ENCODE measurements at regions not wholly inside any gene's neighbourhood (a gene's known extent, or its start where the extent isn't known, plus 50 kb on each side); places are given as distances from the start of the nearest gene placed in this dataset.

DNA sequence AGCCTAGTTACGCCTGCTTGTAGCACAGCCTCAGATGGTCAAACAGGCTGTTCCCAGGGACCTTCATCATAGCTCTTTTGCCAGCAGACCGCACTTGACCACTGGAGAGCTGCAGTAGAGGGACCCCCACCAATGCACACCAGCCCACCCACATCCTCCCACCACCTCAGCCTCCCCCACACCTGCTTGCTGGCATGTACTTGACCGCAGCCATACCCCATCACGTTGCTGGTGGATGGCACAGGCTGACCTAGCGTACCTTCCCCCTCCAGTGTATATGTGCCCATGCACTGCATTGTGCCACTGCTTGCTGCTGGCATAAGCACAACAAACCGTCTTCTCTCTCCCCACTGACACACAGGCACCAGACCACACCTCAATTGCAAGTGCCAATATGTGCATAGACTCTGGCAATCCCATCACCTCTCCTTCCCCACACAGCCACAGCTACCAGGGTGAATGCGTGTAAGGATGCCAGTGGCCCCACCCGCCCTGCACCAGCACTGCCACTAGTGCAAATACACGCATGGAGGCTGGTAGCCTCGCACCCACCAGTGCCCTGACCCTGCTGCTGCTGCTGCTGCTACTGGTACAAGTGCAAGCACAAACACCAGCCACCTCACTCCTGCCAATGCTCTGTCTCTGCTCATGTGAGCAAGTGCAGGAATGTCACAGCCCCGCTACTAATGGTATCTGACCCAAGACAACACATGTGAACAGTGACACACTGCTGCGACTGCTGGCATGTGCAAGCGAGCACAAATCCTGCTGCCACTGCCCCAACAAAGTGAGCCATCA is 1377.6 kb downstream of the CDH11 start:
- TF ChIP-seq, protein P1, sequence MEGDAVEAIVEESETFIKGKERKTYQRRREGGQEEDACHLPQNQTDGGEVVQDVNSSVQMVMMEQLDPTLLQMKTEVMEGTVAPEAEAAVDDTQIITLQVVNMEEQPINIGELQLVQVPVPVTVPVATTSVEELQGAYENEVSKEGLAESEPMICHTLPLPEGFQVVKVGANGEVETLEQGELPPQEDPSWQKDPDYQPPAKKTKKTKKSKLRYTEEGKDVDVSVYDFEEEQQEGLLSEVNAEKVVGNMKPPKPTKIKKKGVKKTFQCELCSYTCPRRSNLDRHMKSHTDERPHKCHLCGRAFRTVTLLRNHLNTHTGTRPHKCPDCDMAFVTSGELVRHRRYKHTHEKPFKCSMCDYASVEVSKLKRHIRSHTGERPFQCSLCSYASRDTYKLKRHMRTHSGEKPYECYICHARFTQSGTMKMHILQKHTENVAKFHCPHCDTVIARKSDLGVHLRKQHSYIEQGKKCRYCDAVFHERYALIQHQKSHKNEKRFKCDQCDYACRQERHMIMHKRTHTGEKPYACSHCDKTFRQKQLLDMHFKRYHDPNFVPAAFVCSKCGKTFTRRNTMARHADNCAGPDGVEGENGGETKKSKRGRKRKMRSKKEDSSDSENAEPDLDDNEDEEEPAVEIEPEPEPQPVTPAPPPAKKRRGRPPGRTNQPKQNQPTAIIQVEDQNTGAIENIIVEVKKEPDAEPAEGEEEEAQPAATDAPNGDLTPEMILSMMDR (conservative IDR thresholded peaks at IDR 0.05): no peak
- no peak overlapping the region for H2BK120ac ChIP-seq (ENCODE audit: low read depth, low read length, poor library complexity, severe bottlenecking)
- no peak overlapping the region for H3K56ac ChIP-seq (ENCODE audit: insufficient read length, low read depth, low read length)
- H3K27ac Mint-ChIP-seq: no peak overlapping the region; a peak in 1 of 7 replicates
- no peak for DNase-seq
- no CpG with 5 or more reads among the region's 13 CpGs for WGBS (ENCODE audit: extremely low coverage, insufficient read length, low lambda C conversion rate)
- H3K79me2 ChIP-seq (ENCODE audit: insufficient read depth, low read length): no peaks in the 10 kb centered on the region
- H2BK5ac ChIP-seq (ENCODE audit: insufficient read length, low read length): no peak overlapping the region
- H2AK5ac ChIP-seq (ENCODE audit: insufficient read length, low read length): no peak overlapping the region
- H3K27me3 Mint-ChIP-seq (ENCODE audit: low read depth): no peaks in the 10 kb centered on the region
- H3K23ac ChIP-seq (ENCODE audit: insufficient read length, low read depth, low read length): no peak overlapping the region
- H3K27me3 ChIP-seq (ENCODE audit: insufficient read depth, low read length): no peaks in the 10 kb centered on the region
- no peaks in the 10 kb centered on the region for H3K4me1 Mint-ChIP-seq
- no peak overlapping the region for H3K18ac ChIP-seq (ENCODE audit: insufficient read length, low read depth, low read length)
- H2AFZ ChIP-seq (ENCODE audit: low read length): no peak overlapping the region
- no peak overlapping the region for H2BK20ac ChIP-seq (ENCODE audit: low read depth, low read length, poor library complexity, severe bottlenecking)
- H3K9me3 ChIP-seq (ENCODE audit: control insufficient read depth, low read depth, low read length): no peaks in the 10 kb centered on the region
- no peak overlapping the region for H3K4ac ChIP-seq (ENCODE audit: low read depth, low read length)
- no peak overlapping the region for H4K91ac ChIP-seq (ENCODE audit: insufficient read length, low read depth, low read length)
- no peak overlapping the region for H2BK15ac ChIP-seq (ENCODE audit: low read depth, low read length)
- no peaks in the 10 kb centered on the region for H4K20me1 ChIP-seq (ENCODE audit: control insufficient read depth, insufficient read depth, insufficient read length)
- no peak overlapping the region for H2BK12ac ChIP-seq (ENCODE audit: insufficient read length, low read depth, low read length)
- no peaks in the 10 kb centered on the region for H3K23me2 ChIP-seq (ENCODE audit: insufficient read length, low read depth, low read length, poor library complexity, severe bottlenecking)
- no peak overlapping the region for H3K27ac ChIP-seq (ENCODE audit: insufficient read length, low read depth, low read length)
- H3K4me2 ChIP-seq (ENCODE audit: insufficient read depth, insufficient read length, low read length): no peak overlapping the region
- no peak overlapping the region for H3T11ph ChIP-seq (ENCODE audit: low read length)
- H4K5ac ChIP-seq (ENCODE audit: insufficient read length, low read depth, low read length): no peak overlapping the region
- H3K9ac ChIP-seq (ENCODE audit: extremely low read depth, insufficient read length, low read length): no peak overlapping the region
- no peaks in the 10 kb centered on the region for H3K36me3 Mint-ChIP-seq (ENCODE audit: insufficient read depth in 1 of 3, low read depth in 3 of 3)
- no peak overlapping the region for H4K8ac ChIP-seq (replicated peaks; ENCODE audit: insufficient read length, low read depth, low read length)
- no peak overlapping the region for H3K4me3 Mint-ChIP-seq
- no peaks in the 10 kb centered on the region for H3K79me1 ChIP-seq (ENCODE audit: insufficient read depth, low read depth, low read length, poor library complexity, severe bottlenecking)
- H3K4me1 ChIP-seq (ENCODE audit: insufficient read depth, low read length): no peaks in the 10 kb centered on the region
- H3K9me3 Mint-ChIP-seq: no peaks in the 10 kb centered on the region
- 0 out of 2 replicates have a peak overlapping the region, but pooled peaks have one; percentile 6 for H3K14ac ChIP-seq (ENCODE audit: insufficient read depth, low read length)

All from H9 (cell line).